ENCODE measurements at regions not wholly inside any gene's neighbourhood (a gene's known extent, or its start where the extent isn't known, plus 50 kb on each side); places are given as distances from the start of the nearest gene placed in this dataset.
"Not testable (repeated sequence)": the region's sequence is repeated elsewhere in the genome, so short reads cannot be mapped to it uniquely, and the experiment has no call there.

DNA sequence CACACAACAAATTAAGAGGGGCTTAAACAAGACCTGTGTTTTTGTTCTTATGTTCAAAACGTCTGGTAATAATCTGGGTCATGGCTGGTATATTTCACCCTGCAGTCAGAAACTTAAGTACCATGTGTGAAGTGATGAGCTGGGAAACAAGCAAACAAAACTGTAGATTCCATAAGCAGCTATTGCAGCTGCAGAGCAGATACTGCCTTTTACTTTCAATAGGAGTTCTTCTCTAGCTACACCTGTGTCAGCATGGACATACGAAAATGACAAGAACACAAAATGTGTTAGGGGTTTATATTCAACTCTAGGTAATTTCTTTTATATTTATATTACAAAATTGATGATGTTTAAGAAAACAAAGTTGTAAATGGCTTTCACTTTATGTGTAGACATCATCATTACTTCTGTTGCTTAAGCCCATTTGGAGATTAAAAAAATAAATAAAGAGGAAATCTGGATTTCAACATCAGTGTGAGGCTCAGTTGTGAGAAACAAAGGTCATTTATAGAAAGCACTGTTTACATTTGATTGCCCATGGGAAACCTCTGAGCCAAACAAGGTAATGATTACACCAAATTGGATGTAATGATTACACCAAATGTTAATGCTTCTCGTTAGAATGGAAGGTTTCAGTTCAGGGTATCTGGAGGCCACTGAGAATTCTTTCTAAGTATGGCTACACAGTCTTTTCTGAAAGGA lies 451.0 kb upstream of the SLC10A2 start:
- no peak for DNase-seq

DNA sequence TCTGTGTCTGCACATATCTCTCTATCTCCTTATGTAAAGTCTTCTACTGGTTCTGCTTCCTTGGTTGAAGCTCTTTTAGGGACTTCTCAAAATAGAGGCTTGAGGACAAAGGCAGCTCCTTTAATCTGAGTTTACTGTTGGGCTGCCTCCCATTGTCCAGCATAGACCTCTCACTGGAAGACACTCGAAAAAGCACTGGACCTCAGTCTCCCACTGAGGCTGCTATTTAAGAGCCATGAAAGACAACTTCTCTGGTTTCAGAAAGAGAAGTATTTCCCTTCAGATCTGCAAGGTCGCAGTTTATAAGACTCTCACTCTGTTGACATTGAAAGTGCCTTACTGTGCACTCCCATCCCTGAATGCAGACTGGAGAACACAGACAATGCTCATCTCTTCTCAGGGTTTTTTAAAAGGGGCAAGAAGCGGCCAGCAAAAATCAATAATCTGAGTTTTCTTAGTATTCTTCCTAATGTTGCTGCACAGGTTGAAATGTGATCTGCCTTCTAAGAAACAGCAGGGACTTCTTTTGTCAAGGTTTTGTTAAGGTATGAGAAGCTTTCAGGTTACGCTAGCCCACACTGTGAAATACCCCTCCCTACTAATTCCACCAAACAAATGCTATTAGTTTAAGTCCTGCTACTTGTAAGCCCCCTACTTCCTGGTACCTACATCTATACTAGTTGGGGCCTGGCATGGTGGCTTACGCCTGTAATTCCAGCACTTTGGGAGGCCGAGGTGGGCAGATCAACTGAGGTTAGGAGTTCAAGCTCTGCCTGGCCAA lies 450.0 kb upstream of the SLC10A2 start:
- DNase-seq, result no peak

DNA sequence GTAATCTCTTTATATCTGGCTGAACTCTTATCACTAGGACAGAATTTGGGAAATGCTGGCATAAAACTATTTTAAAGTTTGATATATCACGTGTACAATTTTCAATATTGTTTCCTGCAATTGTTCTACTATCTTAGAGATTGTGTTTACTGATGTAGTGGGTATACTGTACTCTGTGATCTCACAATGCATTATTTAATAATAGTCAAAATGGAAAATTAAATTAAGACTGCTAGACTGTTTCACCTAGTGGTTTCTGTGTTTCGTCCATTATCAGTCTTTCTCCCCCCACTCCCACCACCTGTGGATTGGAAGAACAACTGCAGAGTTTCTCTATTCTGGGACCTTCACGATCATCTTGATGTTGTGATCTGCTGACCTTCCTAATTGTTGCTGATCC lies 449.2 kb upstream of the SLC10A2 start:
- DNase-seq, result no peak

DNA sequence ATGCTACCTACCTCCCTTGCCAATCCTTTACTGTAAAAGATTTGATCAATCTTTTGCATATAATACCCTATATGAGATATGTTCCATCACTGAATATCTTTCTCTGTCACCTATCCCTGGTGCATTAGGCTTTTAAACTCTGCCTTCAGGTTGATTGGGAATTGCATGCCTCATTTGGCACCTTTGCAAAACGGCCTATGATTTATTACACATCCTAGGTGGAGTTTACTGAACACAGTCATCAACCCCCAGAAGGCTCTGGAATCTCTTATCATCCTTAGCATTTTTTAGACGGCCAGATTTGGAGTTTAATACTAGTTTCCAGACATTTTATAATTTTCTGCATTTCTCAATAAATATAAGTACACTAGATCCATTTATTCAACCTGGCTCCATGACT lies 448.4 kb upstream of the SLC10A2 start:
- DNase-seq, result no peak

DNA sequence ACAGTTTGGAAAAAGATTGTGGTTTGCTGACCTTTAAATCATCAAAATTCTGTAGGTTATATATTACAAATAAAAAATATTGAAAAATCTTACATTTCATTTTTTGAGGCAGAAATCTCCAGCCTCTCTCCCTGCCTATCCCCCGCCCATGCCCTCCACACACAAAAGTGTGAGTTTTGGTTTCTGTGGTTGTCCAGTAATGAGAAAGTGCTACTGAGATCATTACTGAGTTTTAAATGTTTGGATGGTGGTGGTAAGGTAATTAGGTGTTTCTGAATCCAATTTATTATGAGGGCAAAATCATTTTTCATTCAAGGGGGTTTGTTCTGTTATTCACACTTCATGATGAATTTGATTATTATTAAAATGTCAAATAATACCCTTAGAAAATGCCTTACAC lies 448.0 kb upstream of the SLC10A2 start:
- DNase-seq, result no peak

DNA sequence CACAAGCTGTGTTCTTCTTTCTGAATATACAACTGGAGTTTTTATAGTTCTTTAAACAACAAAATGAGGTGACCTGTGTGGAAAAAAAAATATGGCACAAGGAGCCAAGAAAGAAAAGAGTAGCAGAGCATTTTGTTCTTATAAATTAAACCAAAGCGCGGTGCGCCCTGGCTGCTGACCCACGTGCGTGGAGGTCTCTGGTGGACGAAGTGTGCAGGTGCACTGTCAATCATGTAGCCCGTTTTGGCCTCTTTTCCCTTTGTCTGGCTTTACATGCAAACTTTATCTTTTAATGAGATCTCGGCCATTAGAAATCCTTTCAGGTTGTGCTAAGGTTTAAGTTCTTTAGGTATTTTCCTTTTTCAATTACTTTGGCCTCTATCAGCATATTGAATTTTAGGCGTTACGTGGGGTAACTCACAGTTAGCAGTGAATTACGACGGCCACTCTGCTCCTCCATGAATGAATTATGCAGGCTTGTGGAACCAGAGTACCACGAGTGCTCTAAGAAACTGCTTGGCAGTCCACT lies 443.9 kb upstream of the SLC10A2 start:
- no peak for DNase-seq

DNA sequence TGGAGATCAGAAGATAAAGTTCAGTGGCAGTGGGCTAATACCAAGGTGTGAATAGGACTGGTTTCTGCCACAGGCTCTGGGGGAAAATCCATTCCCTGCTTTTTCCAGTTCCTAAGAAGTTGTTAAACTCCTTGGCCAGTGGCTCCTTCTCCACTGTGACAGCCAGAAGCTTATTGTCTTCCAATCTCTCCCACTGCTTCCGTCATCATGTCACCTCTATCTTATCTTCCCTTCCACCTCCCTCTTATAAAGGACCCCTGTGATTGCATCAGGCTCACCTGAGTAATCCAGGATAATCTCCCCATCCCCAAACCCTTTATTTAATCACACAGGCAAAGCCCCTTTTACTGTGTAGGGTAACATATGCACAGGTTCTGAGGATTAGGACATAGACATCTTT lies 431.2 kb upstream of the SLC10A2 start:
- no peak for DNase-seq

DNA sequence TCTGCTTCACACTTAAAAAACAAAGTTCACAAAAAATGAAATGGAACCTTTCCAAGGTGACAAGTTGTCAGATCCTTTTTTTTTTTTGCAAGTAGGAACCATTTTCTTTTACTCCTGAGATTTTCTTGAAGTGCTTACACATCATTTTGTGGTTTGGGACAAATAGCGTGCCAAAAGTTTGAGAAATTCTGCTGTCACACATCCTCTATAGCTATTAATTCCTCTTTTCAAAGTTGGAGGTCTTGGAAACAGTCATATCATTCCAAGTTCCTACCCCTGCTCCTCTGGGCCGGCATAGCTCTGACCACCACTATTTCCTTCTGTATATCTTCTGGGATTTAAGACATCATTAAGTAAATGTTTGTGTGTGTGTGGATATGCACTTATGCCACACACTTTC lies 421.6 kb upstream of the SLC10A2 start:
- no peak for DNase-seq

DNA sequence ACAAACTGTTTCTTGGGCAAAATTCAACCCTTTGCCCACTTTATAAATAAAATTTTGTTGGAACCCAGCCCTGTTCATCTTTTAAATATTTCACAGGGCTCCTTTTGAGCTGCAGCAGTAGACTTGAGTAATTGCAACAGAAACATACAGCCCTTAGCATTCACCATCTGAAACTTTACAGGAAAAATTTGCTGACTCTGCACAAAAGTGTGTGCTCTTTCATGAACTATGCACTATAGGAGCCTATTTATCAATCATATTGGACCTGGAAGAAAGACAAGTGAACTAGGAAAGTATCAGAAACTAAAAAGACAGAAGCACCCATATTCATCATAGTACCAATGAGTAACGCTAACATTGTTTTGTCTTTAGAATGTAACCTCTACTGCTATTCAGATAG lies 406.9 kb upstream of the SLC10A2 start:
- no peak for DNase-seq

DNA sequence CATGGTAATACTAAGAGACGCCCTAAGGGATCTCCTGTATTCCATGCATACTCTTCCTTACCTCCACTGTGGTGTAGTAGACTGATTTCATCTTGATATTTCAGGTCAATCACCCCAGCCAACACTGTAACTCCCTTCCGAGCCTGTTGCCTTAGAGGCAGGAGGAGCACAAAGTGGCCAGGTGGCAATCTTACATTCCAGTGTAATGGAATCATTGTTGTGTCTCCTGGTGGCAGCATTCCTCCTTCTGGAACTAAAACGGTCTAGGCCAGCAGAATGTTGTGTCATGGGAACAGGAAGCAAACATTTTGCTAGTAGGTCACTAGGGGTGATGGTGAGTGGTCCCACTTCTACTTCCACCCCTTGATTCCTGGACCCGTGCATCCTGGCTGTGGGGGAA lies 405.7 kb upstream of the SLC10A2 start:
- no peak for DNase-seq

DNA sequence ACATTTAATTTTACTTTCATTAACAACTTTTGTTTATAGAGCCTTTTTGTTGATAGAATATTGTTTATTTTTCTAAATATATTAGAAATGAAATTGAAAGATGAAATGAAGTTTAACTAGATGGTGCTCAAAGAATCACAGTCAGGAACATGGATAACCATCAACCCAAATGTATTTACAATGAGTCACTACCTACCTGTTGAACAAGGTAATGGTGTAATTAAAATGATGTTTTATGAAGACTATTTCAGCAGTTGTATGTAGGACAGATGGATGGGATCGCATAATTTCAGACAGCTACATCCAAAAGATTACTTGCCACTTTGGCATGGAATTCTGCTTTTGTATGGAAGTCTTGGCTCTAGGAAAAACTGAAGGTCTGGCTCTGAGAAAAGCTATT lies 403.6 kb upstream of the SLC10A2 start:
- DNase-seq, result no peak

DNA sequence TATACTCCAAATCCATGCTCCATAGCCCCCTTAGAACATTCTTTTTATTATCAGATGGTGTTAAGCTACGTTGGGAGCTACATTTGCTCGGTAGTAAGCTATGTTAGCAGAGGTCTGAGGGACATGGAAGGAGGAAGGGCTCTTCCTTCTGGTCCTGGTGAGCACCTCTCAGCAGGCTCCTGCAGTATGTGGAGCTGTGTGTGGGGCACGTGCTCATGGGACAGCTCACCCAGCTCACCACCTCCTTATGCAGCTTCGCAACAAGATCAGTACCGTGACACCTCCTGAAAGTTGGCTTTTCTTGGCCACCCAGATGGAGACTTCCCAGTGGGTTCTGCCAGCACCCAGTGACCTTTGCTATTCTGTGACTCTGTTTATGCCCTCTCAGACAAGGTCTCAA lies 400.5 kb upstream of the SLC10A2 start:
- DNase-seq, result no peak

DNA sequence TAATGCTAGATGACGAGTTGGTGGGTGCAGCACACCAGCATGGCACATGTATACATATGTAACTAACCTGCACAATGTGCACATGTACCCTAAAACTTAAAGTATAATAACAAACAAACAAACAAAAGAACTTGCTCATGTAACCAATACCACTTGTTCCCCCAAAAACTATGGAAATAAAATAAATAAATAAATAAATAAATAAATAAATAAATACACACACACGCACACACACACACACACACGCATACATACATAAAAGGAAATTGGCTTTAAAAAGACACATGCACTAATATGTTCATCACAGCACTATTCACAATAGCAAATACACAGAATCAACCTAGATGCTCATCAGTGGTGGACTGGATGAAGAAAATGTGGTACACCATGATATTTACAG lies 394.0 kb upstream of the SLC10A2 start:
- not testable (repeated sequence) for DNase-seq

DNA sequence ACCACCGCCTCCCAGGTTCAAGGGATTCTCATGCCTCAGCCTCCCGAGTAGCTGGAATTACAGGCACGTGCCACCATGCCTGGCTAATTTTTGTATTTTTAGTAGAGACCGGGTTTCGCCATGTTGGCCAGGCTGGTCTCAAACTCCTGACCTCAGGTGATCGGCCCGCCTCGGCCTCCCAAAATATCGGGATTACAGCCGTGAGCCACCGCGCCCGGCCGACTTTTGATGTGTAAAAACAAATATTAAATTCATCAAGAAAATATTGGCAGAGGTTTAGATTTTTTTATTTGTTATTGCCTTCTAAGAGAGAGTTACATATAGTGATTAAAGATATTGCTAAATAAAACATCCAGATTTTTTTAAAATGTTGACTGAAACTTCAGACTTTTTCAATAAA lies 390.8 kb upstream of the SLC10A2 start:
- not testable (repeated sequence) for DNase-seq

DNA sequence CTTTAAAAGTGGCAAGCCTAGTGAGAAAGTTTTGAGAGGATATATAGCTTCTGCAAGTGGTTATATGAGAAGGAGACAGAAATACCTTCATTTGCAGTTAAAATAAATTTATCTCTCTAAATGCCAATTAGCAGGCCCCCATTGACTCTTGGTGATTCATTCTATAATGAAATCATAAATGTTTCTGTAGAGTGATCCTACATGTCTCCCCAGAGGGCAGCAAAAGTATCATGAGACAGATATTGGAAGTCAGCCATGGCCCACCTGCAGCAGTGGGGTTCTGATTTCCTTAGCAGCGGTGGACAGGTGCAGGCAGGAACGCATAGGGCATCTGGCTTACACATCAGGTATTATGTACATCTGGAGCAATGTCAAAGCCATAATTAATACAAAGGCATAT lies 385.4 kb upstream of the SLC10A2 start:
- DNase-seq, result no peak

DNA sequence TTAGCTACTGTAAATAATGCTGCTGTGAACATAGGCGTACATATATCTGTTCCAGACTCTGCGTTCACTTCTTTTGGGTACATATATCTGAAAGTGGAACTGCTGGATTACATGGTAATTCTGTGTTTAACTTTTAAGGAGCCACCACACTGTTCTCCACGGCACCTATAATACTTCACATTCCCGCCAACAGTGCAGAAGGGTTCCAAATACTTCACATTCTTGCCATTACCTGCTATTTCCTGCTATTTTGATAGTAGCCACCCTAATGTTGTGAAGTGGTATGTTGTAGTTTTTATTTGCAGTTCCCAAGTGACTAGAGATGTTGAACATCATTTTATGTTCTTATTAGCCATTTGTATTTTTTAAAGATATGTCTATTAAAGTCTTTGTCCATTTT lies 377.4 kb upstream of the SLC10A2 start:
- DNase-seq, result no peak

DNA sequence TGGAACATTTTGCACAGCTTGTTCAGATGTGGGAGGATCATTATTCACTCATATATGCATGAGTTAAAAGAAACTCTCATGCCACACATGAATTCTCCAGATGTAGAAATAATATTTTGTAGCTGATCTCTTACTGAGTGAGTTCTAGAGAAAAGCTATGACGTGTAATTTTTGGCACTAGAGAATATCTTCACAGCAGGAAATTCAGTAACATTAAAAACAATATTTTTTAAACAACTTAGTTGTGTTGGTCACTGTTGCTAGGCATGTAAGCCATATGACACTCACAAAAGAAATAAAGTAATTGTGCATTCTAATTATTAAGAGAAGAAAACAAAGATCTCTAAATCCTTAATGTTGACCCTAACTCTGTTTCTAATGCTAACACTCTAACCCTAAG lies 371.4 kb upstream of the SLC10A2 start:
- no peak for DNase-seq

DNA sequence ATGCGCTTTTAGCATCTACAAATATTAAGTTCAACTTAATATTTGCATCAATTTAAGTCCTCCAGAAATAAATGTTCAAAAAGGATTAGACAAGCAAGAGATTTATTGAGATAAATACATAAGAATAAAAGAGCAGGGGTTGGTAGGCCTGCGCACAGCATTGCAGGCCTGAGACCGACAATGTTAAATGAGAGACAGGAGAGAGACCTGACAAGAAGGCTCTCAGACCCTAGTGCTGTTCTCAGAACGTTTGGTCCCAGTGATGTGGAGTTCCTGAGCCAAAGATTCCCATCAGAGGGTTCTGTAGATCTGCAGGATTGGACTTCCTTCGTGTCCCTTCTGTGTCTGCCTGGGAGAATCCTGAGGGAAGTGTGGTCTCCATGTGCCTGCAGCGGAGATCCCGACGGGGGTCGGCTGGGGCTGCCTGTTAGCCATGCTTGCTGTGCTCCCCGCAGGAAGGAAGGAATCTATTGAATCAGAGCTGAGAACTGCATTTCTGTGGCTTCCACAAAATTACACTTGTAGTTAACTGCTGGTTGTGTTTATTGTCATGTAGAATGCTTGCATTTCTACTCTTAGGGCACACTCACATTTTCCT lies 369.9 kb upstream of the SLC10A2 start:
- no peak for DNase-seq

DNA sequence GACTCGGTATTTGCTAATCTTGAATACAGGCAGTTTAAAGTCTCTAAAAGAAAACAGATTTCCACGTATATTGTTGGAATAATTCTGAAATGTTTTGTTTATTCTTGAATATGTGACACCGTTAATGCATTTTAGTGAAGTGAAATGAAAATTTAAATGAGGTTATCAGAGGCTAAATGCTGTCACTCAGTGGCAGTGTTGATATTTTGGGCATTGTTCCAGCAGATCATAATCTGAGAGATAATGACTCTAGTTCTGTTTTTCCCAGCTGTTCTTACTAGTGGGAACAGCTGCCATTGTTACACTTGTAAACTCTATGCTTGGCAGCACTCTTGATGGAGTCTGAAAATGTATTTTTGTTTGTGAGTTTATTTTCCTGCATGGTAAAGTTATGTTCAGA lies 365.6 kb upstream of the SLC10A2 start:
- no peak for DNase-seq

DNA sequence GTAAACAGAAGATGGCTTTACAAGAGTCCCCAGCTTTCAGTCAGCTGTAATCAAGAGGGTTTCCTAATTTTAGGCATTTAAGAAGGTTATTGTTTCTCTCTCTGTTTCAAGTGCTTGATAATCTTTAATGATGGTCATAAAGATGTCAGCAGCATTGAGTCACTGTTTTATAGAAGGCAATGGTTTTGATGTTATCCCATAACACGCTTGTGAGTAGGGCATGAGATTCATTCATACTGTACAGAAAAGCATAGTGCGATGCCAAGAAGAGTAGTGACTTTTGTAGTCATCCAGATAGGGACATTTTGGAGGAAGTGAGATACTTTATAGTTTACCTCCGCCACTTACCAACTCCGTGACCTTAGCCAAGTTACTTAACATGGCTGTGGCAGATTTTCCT lies 364.2 kb upstream of the SLC10A2 start:
- no peak for DNase-seq

DNA sequence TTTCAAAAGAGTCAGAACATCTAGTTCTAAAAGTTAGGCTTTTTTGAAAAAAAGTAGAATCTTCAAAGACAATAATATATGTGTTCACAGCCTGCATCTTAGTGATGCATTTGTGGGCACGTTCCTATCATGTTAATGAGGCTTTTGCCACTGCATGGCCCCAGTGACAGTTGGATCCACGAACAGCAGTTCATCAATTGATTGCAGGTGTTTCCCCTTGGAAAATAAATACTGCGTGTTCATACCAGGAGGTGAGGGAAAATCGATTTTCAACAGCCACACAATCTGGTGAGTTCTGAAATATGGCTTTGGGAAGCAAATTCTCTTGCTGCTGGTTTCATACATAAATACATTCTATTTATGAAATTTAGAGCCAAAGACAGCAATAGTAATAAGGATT lies 343.8 kb upstream of the SLC10A2 start:
- no peak for DNase-seq

DNA sequence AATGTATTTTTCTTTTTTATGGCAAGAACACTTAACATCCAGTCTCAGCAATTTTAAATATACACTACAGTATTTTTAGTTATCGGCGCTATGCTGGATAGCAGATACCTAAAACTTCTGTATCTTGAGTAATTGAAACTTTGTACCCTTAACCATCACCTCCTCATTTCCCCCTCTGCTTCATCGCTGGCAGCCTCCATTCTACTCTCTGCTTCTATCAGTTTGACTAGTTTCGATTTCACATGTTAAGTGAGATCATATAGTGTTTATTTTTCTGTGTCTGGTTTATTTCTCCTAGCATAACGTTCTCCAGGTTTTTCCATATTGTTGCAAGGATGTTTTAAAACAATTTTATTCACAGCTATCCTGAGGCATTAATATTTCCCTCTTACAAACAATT lies 340.8 kb upstream of the SLC10A2 start:
- no peak for DNase-seq

DNA sequence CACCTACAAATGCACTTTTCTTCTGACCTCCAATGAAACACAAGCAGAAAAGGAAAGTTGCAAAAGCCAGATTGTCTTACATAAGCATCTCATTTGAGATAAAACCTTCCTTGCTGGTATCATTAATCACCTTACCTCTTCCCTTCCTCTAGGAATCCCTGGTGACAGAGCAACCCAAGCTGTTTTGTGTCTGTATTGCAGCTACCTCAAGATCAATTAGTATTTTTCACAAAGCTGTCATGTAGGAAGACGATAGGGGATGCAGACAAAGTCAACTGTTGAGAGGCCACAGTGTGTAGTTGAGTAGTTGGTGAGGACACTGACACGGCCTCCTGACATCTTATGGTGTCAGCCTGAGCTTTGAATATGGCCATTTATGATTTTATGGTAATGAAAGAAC lies 339.1 kb upstream of the SLC10A2 start:
- no peak for DNase-seq

DNA sequence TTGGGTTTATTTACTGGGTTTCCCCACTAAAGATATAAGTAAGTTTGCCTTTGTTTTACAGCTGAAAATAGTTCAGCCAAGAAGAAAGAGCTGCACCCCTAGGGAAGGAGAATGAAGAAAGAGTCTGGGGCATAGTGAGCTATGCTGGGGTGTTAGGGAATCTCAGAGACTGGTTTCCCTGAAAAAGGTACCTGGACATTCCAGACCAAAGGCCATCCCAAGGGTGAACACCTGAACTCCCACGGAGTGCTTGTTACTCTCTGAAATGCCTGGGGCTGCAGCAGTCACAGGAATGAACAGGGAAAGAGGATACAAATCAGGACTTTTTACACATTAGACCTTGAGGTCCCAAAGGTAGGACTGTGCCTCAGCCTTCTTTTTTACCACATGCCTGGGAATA lies 337.6 kb upstream of the SLC10A2 start:
- no peak for DNase-seq
